T47D (cell line): ENCODE measurements at regions not wholly inside any gene's neighbourhood (a gene's known extent, or its start where the extent isn't known, plus 50 kb on each side); places are given as distances from the start of the nearest gene placed in this dataset.

Experiments used
- DNase-seq, 2 experiments: peaks; one replicate each; pipeline versions ENCODE4 v3.0.0 to v3.0.0-alpha.2; 2011 to 2012; ENCODE audit warnings: low read depth in 1 of 2, low spot score in 1 of 2
- JUND ChIP-seq: IDR thresholded peaks from 2 replicates; pipeline ENCODE4 v1.6.1; 2012; ENCODE audit warnings: low read depth
- in situ Hi-C: cut with HindIII; loops from 2 replicates; pipeline ENCODE4 v1.10.0; 2016; ENCODE audit warnings: low sequenced_read_pairs, low pct_unique_long_range_greater_than_20kb

DNA sequence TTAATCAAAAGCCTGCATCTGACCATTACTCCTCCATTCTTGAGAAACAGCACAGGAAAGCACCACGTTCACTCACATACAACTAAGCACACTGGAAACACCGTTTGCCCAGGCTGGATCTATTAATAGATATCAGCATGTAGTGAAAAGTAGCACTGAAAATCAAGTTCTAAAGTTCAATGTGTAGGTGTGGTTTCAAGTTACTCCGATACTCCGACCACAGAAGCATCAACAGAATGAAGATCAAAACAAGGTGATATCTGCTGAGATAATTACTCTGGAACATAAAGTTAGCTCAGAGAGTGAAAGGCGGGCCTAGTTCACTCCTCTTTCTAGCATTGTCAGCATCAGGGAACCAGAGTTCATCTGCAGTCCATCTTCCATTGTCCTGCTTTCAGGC is 1367.4 kb upstream of the ACVR2A start:
- DNase-seq, result no peak
- in situ Hi-C loops, result no loop called here
- no peak for TF ChIP-seq JUND

DNA sequence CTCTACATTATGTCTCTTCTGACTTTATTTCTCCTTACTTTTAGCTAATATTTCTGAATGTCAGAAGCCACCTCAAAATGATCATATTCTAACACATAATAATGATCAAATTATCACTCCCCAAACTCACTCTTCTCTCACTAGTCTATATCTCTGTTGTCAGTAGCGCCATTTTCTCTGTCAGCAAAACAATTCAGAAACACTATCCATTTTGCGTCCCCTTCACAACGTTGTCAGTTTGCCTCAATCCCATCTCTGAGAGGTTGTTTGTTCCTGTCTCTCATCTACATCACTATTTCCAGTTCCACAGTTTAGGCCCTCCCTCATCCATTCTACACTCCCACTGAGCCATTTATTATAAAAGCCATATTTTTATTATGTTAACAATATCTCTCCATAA is 1376.3 kb upstream of the ACVR2A start:
- no peak for TF ChIP-seq JUND
- no peak for DNase-seq
- in situ Hi-C loops, result no loop called here

DNA sequence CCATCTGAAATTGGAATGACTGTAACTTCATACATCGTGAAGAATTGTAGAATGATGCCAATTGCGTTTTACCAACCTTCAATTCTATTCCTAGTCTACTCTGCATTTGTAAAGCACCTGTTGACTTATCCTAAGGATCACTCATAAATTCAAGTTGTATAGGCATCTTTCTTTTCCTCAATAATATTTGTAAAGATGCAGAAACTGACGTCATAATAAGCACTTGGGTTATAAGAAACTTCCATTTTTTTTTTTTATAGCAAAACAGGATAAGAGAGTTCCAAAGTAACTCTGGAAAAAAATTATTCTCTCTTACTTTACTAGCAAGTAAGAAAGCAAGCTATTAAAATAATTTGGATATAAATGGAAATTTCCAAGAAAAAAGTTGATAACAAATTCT is 1377.4 kb upstream of the ACVR2A start:
- no peak for DNase-seq
- in situ Hi-C loops, result no loop called here
- TF ChIP-seq JUND, result no peak

DNA sequence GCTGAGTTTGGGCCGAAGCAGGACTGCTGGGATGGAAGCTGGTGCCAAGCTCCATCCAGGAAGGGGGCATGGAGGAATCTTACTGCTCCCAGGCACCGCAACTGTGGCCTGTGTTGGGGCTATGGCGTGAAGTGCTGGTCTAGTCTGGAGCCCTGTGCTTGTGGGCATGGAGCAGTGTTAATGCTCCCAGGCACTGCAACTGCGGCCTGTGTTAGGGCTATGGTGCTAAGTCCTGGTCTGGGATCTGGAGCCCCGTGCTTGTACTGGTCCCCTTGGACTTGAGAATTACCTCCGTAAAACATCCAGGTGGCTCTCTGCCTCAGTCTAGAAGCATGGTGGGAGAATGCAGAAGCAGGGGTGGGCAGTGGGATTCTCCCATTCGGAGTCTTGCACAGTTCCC is 1379.4 kb upstream of the ACVR2A start:
- in situ Hi-C loops, result no loop called here
- TF ChIP-seq JUND, result no peak
- no peak for DNase-seq

DNA sequence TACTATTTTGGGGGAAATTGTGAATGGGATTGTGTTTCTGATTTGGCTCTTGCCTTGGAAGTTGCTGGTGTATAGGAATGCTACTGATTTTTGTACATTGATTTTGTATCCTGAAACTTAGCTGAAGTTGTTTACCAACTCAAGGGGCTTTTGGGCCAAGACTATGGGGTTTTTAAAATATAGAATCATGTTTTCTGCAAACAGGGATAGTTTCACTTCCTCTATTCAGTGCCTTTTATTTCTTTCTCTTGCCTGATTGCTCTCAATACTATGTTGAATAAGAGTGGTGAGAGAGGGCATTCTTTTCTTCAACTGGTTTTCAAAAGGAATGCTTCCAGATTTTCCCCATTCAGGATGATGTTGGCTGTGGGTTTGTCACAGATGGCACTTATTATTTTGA is 1383.8 kb upstream of the ACVR2A start:
- in situ Hi-C loops, result no loop called here
- no peak for DNase-seq
- TF ChIP-seq JUND, result no peak

- in situ Hi-C loops, result no loop called here
- TF ChIP-seq JUND, result no peak
- no peak for DNase-seq
These were observed 1386.2 kb upstream of the ACVR2A start for GRCh38 chr2:146458585-146458984.

GRCh38 chr2:146457221-146457620 is 1387.6 kb upstream of the ACVR2A start:
- no peak for TF ChIP-seq JUND
- no peak for DNase-seq
- in situ Hi-C loops, result no loop called here

GRCh38 chr2:146455325-146455724 is 1389.5 kb upstream of the ACVR2A start:
- TF ChIP-seq JUND, result no peak
- in situ Hi-C loops, result no loop called here
- no peak for DNase-seq

DNA sequence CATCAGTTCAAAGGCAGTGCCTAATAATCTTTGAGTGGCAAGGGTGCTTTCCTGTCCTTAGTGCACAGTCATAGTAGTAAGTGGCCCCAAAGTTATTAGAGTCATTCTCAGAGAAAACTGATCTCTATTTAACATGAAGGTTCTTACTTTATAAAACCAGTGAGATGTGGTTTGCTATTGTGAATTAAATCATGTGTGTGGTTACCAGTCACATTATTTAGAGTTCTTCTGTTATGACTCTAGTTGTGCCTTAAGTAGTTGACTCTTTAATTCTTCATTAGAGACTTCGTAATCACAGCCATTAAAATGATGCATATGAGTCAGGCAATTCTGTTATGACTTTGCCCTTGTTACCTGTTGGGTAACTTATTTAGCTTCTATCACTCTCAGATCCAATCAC is 1392.9 kb upstream of the ACVR2A start:
- DNase-seq, result no peak
- no peak for TF ChIP-seq JUND

GRCh38 chr2:146450131-146450530 is 1394.7 kb upstream of the ACVR2A start:
- in situ Hi-C loops, result no loop called here

More for the DNA sequence above, 1392.9 kb upstream of the ACVR2A start:
- in situ Hi-C loops, result no loop called here

GRCh38 chr2:146444987-146445386 is 1399.8 kb upstream of the ACVR2A start:
- in situ Hi-C loops, result no loop called here
- no peak for TF ChIP-seq JUND
- no peak for DNase-seq

More at GRCh38 chr2:146450131-146450530, 1394.7 kb upstream of the ACVR2A start:
- DNase-seq, result no peak
- TF ChIP-seq JUND, result no peak

DNA sequence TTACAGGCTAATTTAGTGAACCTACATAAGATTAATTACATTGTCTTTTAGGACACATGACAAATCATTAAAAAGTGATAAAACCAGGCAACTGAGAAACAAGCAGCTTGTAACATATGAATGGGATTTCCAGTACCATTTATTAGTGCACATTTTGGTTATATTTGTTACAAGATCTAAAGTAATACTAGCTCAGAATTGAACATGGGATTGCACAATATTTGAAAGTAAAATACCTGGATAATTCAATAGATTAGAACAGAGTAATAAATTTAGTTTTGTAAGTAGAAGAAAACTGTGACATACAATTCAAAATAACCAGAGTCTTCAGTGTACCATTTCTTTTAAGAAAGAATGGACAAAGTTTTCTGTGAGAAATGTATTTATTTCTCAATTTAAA is 1400.7 kb upstream of the ACVR2A start:
- TF ChIP-seq JUND, result no peak
- no peak for DNase-seq

DNA sequence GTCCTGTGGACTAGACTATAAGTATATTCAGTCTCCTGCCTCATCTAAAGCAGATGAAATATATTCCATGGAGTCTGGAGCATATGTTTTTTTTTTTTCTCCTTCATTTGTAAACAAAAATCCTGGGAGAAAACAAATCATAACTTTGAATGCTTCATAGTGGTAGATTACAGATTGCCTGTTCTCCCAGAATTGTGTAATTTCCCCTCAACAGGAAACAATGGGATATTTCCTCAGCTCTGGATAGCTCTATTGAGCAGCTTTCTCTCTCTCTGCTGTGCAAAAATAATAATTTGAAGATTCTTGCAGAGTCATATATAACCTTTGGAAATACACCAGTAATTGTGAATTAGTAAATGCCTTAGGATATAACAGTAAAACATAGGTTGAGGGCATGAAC is 1406.6 kb upstream of the ACVR2A start:
- no peak for TF ChIP-seq JUND
- in situ Hi-C loops, result no loop called here
- no peak for DNase-seq

More for the DNA sequence above, 1400.7 kb upstream of the ACVR2A start:
- in situ Hi-C loops, result no loop called here

GRCh38 chr2:146437712-146438111 is 1407.1 kb upstream of the ACVR2A start:
- no peak for TF ChIP-seq JUND
- in situ Hi-C loops, result no loop called here
- no peak for DNase-seq

DNA sequence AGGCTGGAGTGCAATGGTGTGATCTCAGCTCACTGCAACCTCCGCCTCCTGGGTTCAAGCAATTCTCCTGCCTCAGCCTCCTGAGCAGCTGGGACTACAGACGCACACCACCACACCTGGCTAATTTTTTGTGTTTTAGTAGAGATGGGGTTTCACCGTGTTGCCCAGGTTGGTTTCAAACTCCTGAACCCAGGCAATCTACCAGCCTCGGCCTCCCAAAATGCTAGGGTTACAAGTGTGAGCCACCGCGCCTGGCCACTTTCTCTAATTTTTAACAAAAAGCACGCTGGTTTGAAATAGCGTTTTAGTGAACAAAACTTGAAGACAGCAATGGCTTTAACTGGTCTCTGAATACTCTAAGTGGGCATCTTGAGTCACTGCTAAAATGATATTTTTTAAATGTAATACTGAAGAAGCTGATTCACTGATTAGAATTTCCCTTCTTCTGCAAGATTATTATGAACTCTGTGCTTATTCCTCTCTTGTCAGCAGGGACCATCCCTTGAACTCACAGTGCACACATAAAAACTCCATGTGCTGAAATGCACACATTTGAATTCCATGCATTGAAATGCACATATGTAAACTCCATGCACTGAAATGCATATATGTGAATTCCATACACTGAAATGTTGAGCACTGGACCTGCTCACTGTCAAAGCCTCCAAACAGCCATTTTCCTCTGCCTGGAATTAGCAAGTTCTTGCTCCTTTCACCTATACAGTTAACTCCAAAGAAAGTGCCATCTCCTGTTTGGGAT is 1411.5 kb upstream of the ACVR2A start:
- DNase-seq, result no peak
- in situ Hi-C loops, result no loop called here
- TF ChIP-seq JUND, result no peak
